GM23248 (cell line): ENCODE measurements at regions not wholly inside any gene's neighbourhood (a gene's known extent, or its start where the extent isn't known, plus 50 kb on each side); places are given as distances from the start of the nearest gene placed in this dataset.

Experiments
- DNase-seq: peaks from one replicate; pipeline ENCODE4 v3.0.0-alpha.2; 2015
- H2AFZ ChIP-seq: fragments of 200-600 bp; sonication (generic); 2 replicates; pipeline ENCODE4 v1.6.1; 2016; ENCODE audit warnings: antibody characterized with exemption
- H3F3A ChIP-seq: fragments of 200-600 bp; sonication (generic); 2 replicates; pipeline ENCODE4 v1.6.1; 2016; ENCODE audit warnings: mild to moderate bottlenecking, antibody characterized with exemption, mixed run types; ENCODE audit not compliant: insufficient read depth
- H3K27ac ChIP-seq: fragments of 200-600 bp; sonication (generic); 2 replicates; pipeline ENCODE4 v1.5.1; 2016; ENCODE audit warnings: mild to moderate bottlenecking
- H3K27me3 ChIP-seq: fragments of 200-600 bp; sonication (generic); replicated peaks from 2 replicates; pipeline ENCODE4 v1.6.1; 2016; ENCODE audit warnings: mild to moderate bottlenecking; ENCODE audit not compliant: insufficient read depth
- H3K36me3 ChIP-seq: fragments of 200-600 bp; sonication (generic); 2 replicates; pipeline ENCODE4 v1.6.1; 2016; ENCODE audit warnings: low read depth, mild to moderate bottlenecking
- H3K4me1 ChIP-seq: fragments of 200-600 bp; sonication (generic); 2 replicates; pipeline ENCODE4 v1.6.1; 2016; ENCODE audit warnings: mild to moderate bottlenecking; ENCODE audit not compliant: insufficient read depth
- H3K4me2 ChIP-seq: fragments of 200-600 bp; sonication (generic); one replicate; pipeline ENCODE4 v1.6.1; 2016; ENCODE audit warnings: mild to moderate bottlenecking; ENCODE audit not compliant: unreplicated experiment
- H3K4me3 ChIP-seq: fragments of 200-600 bp; sonication (generic); 2 replicates; pipeline ENCODE4 v1.5.1; 2016; ENCODE audit warnings: mild to moderate bottlenecking
- H3K79me2 ChIP-seq: fragments of 200-600 bp; sonication (generic); 2 replicates; pipeline ENCODE4 v1.6.1; 2016; ENCODE audit warnings: mild to moderate bottlenecking; ENCODE audit not compliant: insufficient read depth
- H3K9ac ChIP-seq: fragments of 200-600 bp; sonication (generic); 2 replicates; pipeline ENCODE4 v1.6.1; 2016; ENCODE audit warnings: mild to moderate bottlenecking
- H3K9me2 ChIP-seq: fragments of 200-600 bp; sonication (generic); 2 replicates; pipeline ENCODE4 v1.6.1; 2016; ENCODE audit warnings: mixed run types, mild to moderate bottlenecking, moderate library complexity; ENCODE audit not compliant: insufficient read depth
- H3K9me3 ChIP-seq: fragments of 200-600 bp; sonication (generic); one replicate; pipeline ENCODE4 v1.6.1; 2017; ENCODE audit warnings: low read depth
- H4K20me1 ChIP-seq: fragments of 200-600 bp; sonication (generic); 2 replicates; pipeline ENCODE4 v1.6.0; 2016; ENCODE audit not compliant: insufficient read depth
- EZH2 ChIP-seq: fragments of 200-600 bp; sonication (generic); IDR thresholded peaks from 2 replicates; pipeline ENCODE4 v1.6.1; 2018; ENCODE audit warnings: antibody characterized with exemption, mild to moderate bottlenecking; ENCODE audit not compliant: insufficient read depth, poor library complexity, severe bottlenecking
- EZH2phosphoT487 ChIP-seq: fragments of 200-600 bp; sonication (generic); IDR thresholded peaks from 2 replicates; pipeline ENCODE4 v1.6.1; 2018; ENCODE audit warnings: antibody characterized with exemption, moderate library complexity, mild to moderate bottlenecking, low read depth; ENCODE audit not compliant: insufficient read depth
- WGBS, 2 experiments: methylation state at CpG; one replicate each; pipeline ENCODE4 v1.1.6; 2015 to 2017; ENCODE audit warnings: low lambda C conversion rate in 2 of 2, low coverage in 1 of 2; ENCODE audit errors: missing lambda C conversion rate in 2 of 2; 5-methylcytosine and 5-hydroxymethylcytosine counted together
- in situ Hi-C: fragments of 300-500 bp; cut with MboI; formaldehyde crosslinking; loops from 2 replicates; pipeline ENCODE4 v1.15.0; 2020

GRCh38 chrX:122703762-122704161, 480.3 kb upstream of the GRIA3 start:
- TF ChIP-seq EZH2phosphoT487: no peak
- TF ChIP-seq EZH2: no peak
- DNase-seq: peak; percentile 37
- no peaks in the 10 kb centered on the region for H3K9me2 ChIP-seq
- H3K4me1 ChIP-seq: no peaks in the 10 kb centered on the region
- no peak overlapping the region for H3K4me3 ChIP-seq
- 56 to 90% methylated on average over 1 of the region's 1 CpG for WGBS, 2 experiments
- no peak overlapping the region for H3K9ac ChIP-seq
- H3K79me2 ChIP-seq: no peaks in the 10 kb centered on the region
- H3F3A ChIP-seq: no peaks in the 10 kb centered on the region
- no peaks in the 10 kb centered on the region for H3K9me3 ChIP-seq
- H3K27ac ChIP-seq: no peak overlapping the region
- in situ Hi-C loops: no loop called here
- no peak overlapping the region for H2AFZ ChIP-seq
- H3K27me3 ChIP-seq: no peaks in the 10 kb centered on the region
- no peaks in the 10 kb centered on the region for H3K36me3 ChIP-seq
- no peaks in the 10 kb centered on the region for H4K20me1 ChIP-seq
- H3K4me2 ChIP-seq: no peak overlapping the region

GRCh38 chrX:122739770-122740169, 444.3 kb upstream of the GRIA3 start:
- 0 to 11% methylated on average over 1 of the region's 1 CpG for WGBS, 2 experiments
- TF ChIP-seq EZH2 (no peak), EZH2phosphoT487 (no peak)

GRCh38 chrX:122770581-122770980, 413.5 kb upstream of the GRIA3 start:
- H3K4me1 ChIP-seq: no peaks in the 10 kb centered on the region
- H2AFZ ChIP-seq: no peak overlapping the region
- no peaks in the 10 kb centered on the region for H3K79me2 ChIP-seq
- H3K4me3 ChIP-seq: no peak overlapping the region
- in situ Hi-C loops: no loop called here
- H3K27ac ChIP-seq: no peak overlapping the region
- TF ChIP-seq EZH2 (no peak), EZH2phosphoT487 (no peak)
- H4K20me1 ChIP-seq: no peaks in the 10 kb centered on the region
- H3K4me2 ChIP-seq: no peak overlapping the region
- H3K9ac ChIP-seq: no peak overlapping the region
- no peaks in the 10 kb centered on the region for H3K27me3 ChIP-seq
- no peaks in the 10 kb centered on the region for H3K9me2 ChIP-seq
- H3F3A ChIP-seq: no peaks in the 10 kb centered on the region
- H3K9me3 ChIP-seq: no peaks in the 10 kb centered on the region
- no peak for DNase-seq
- H3K36me3 ChIP-seq: no peaks in the 10 kb centered on the region
- WGBS, 2 experiments: 24 to 46% methylated on average over 3 of the region's 3 CpGs

More at GRCh38 chrX:122739770-122740169, 444.3 kb upstream of the GRIA3 start:
- DNase-seq: peak; percentile 20
- Histone ChIP-seq H3K9me2 (no peaks in the 10 kb centered on the region), H3K4me1 (no peaks in the 10 kb centered on the region), H3K27ac (no peak overlapping the region), H3K36me3 (no peaks in the 10 kb centered on the region), H3K27me3 (no peaks in the 10 kb centered on the region), H4K20me1 (no peaks in the 10 kb centered on the region), H3K4me2 (no peak overlapping the region), H3F3A (no peaks in the 10 kb centered on the region), H3K9ac (no peak overlapping the region), H2AFZ (no peak overlapping the region), H3K4me3 (no peak overlapping the region), H3K79me2 (no peaks in the 10 kb centered on the region), H3K9me3 (no peaks in the 10 kb centered on the region)
- in situ Hi-C loops: no loop called here

GRCh38 chrX:122771933-122772332, 412.1 kb upstream of the GRIA3 start:
- Histone ChIP-seq H3K9me2 (no peaks in the 10 kb centered on the region), H3K4me2 (no peak overlapping the region), H3K79me2 (no peaks in the 10 kb centered on the region), H3K4me1 (no peaks in the 10 kb centered on the region), H3K9ac (no peak overlapping the region), H3K4me3 (no peak overlapping the region), H2AFZ (no peak overlapping the region), H3K27me3 (no peaks in the 10 kb centered on the region), H3K36me3 (no peaks in the 10 kb centered on the region), H3K27ac (no peak overlapping the region), H3F3A (no peaks in the 10 kb centered on the region), H4K20me1 (no peaks in the 10 kb centered on the region), H3K9me3 (no peaks in the 10 kb centered on the region)
- no peak for DNase-seq
- WGBS, 2 experiments: 54 to 59% methylated on average over 4 of the region's 4 CpGs
- no peak for TF ChIP-seq EZH2
- no peak for TF ChIP-seq EZH2phosphoT487
- in situ Hi-C loops: no loop called here

GRCh38 chrX:122777766-122778165, 406.3 kb upstream of the GRIA3 start:
- 66 to 82% methylated on average over 3 of the region's 3 CpGs for WGBS, 2 experiments
- no peak overlapping the region for H3K4me2 ChIP-seq
- no peak for DNase-seq

More at GRCh38 chrX:122777766-122778165, 406.3 kb upstream of the GRIA3 start:
- no peaks in the 10 kb centered on the region for H3K4me1 ChIP-seq
- no peaks in the 10 kb centered on the region for H3K27me3 ChIP-seq
- no peaks in the 10 kb centered on the region for H3K36me3 ChIP-seq
- no peaks in the 10 kb centered on the region for H3K9me2 ChIP-seq
- H3K79me2 ChIP-seq: no peaks in the 10 kb centered on the region
- H3K4me3 ChIP-seq: no peak overlapping the region
- H3K9me3 ChIP-seq: no peaks in the 10 kb centered on the region
- TF ChIP-seq EZH2phosphoT487: no peak
- no peak for TF ChIP-seq EZH2
- no peak overlapping the region for H3K27ac ChIP-seq
- in situ Hi-C loops: no loop called here
- H4K20me1 ChIP-seq: no peaks in the 10 kb centered on the region
- H3F3A ChIP-seq: no peaks in the 10 kb centered on the region
- no peak overlapping the region for H2AFZ ChIP-seq
- H3K9ac ChIP-seq: no peak overlapping the region
